ENCODE measurements at regions not wholly inside any gene's neighbourhood (a gene's known extent, or its start where the extent isn't known, plus 50 kb on each side); places are given as distances from the start of the nearest gene placed in this dataset.
A peak's percentile ranks its signal among the peaks of the same experiment; 100 is the strongest.

GRCh38 chr2:128530025-128530573 is 211.4 kb upstream of the HS6ST1 start:
- no peak for DNase-seq (ENCODE audit: low read depth, low spot score)

DNA sequence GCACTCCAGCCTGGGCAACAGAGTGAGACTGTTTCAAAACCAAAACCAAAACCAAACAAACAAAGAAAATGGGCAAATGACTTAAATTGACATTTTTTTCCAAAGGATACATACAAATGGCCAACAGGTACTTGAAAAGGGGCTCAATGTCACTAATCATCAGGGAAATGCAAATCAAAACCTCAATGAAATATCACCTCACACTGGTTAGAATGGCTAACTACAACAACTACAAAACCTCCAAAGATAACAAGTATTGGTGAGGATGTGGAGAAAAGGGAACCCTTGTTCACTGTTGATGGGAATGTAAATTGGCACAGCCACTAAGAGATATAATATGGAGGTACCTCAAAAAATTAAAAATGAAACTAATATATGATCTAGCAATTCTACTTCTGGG is 213.2 kb upstream of the HS6ST1 start:
- DNase-seq (ENCODE audit: low read depth, low spot score), result no peak

- DNase-seq (ENCODE audit: low read depth, low spot score), result no peak
Measured at GRCh38 chr2:128533101-128533500, 214.4 kb upstream of the HS6ST1 start.

GRCh38 chr2:128534688-128535392 is 216.2 kb upstream of the HS6ST1 start:
- DNase-seq (ENCODE audit: low read depth, low spot score), result no peak

- peak; percentile 77 for DNase-seq (ENCODE audit: low read depth, low spot score)
Measured at GRCh38 chr2:128535953-128536352, 217.3 kb upstream of the HS6ST1 start.

GRCh38 chr2:128536925-128537620 is 218.4 kb upstream of the HS6ST1 start:
- DNase-seq (ENCODE audit: low read depth, low spot score), result peak; percentile 94

GRCh38 chr2:128537646-128538045 is 219.0 kb upstream of the HS6ST1 start:
- no peak for DNase-seq (ENCODE audit: low read depth, low spot score)

- DNase-seq (ENCODE audit: low read depth, low spot score), result no peak
Measured at GRCh38 chr2:128538396-128538795, 219.7 kb upstream of the HS6ST1 start.

DNA sequence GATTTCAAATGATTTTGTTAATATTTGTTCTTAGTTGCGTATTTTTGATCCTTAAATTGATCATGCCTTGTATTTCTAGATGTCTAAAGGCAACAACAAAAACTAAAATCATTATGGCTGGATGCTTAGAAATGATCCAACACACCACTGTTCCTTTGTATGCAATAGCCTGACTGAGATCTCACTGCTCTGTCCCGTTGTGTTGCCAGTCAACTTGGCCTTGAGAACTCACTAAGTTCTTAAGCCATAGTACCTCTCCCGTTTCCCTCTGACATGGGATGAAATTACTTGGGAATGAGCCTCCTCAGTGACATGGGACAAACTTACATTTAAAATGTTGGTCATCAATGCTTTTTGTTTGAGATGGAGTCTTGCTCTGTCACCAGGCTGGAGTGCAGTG is 222.0 kb upstream of the HS6ST1 start:
- DNase-seq (ENCODE audit: low read depth, low spot score), result no peak

DNA sequence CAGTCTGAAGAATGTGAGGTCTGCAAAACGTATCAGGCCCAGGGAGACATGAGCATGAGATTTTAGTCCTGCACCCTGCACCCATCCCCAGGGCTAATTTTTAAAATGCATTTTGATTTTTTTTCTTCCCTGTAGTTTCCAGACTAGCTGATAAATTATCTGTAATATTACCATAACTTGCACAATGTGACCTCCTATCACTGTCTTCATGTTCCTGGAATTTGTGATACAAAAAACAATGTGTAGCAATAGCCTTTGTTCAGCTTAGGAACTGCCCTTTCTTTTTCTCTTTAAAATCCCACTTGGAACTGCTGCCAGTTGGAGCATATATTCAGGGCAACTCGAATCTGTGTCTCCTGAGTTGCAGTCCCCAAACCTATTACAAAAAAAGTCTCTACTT is 222.8 kb upstream of the HS6ST1 start:
- DNase-seq (ENCODE audit: low read depth, low spot score), result no peak

DNA sequence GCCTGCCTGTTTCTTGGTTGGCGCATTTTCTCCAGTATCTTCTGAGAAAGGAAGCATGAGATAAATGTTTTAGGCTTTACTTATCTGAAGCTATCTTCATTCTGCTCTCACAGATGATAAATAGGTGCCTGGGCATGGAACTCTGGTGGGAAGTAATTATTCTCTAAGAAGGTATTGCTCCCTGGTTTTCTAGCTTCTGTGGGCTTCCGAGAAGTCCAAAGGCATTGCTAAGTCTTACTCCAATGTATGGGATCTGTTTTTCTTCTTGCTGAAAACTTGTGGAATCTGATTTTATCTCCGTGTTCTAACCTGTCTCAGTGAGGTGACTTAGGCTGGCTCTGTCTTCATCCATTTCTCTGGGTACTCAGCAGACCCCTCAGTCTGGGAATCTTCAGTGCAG is 224.4 kb upstream of the HS6ST1 start:
- no peak for DNase-seq (ENCODE audit: low read depth, low spot score)

GRCh38 chr2:128543646-128544045 is 225.0 kb upstream of the HS6ST1 start:
- no peak for DNase-seq (ENCODE audit: low read depth, low spot score)

GRCh38 chr2:128544321-128545037 is 225.8 kb upstream of the HS6ST1 start:
- no peak for DNase-seq (ENCODE audit: low read depth, low spot score)

DNA sequence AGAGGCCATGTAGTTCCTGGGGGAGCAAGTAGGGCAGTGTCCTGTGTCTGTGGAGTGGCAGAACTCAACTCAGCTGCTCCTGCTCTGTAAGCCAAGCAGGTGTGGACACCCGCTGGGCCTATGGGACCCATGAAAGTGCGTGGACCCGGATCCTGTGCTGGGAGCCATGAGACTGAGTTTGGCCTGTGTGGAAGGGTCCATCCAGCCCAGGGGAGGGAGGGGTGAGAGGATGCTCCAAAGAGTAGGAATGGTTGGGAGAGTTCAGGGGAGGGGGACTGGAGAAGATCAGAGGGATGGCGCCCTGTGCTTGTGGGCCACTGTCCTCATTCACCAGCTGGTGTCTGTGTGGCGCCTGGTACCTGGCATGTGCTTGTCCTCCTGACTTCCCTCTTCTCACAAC is 226.4 kb upstream of the HS6ST1 start:
- DNase-seq (ENCODE audit: low read depth, low spot score), result no peak

GRCh38 chr2:128545829-128546228 is 227.2 kb upstream of the HS6ST1 start:
- no peak for DNase-seq (ENCODE audit: low read depth, low spot score)

- no peak for DNase-seq (ENCODE audit: low read depth, low spot score)
Measured at GRCh38 chr2:128547667-128548066, 229.0 kb upstream of the HS6ST1 start.

- DNase-seq (ENCODE audit: low read depth, low spot score), result no peak
Measured at GRCh38 chr2:128548461-128548891, 229.8 kb upstream of the HS6ST1 start.

GRCh38 chr2:128549094-128549493 is 230.4 kb upstream of the HS6ST1 start:
- DNase-seq (ENCODE audit: low read depth, low spot score), result no peak

DNA sequence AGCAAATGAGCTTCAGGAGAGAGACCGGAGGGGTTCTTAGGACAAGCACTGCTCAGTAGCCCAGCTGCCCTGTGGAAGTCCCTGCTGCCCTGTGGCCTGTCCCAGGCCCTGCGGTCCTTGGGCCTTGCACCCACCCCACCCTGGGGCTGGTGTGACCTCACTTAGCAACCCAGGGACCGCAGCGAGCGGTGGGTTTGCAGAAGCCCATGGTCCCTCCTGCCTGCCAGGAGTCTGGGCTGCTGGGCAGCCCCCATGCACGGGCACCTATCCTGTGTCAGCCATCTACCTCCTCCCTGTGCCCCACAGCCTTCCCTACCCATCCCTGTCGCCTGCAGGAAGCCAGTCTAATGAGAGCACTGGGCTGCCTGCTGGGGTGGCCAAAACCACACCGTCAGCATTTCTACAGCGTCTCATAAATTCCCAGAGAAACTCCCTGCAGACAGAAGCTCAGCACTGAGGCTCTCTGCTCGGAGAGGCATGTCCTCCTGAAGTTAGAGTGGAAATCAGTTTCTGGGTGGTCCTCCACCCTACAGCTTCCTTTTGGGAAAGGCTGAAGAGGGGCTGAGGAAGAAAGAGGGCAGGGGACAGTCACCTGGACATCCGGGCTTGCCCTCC is 231.1 kb upstream of the HS6ST1 start:
- peak; percentile 30 for DNase-seq (ENCODE audit: low read depth, low spot score)

- no peak for DNase-seq (ENCODE audit: low read depth, low spot score)
Measured at GRCh38 chr2:128550389-128550788, 231.7 kb upstream of the HS6ST1 start.

DNA sequence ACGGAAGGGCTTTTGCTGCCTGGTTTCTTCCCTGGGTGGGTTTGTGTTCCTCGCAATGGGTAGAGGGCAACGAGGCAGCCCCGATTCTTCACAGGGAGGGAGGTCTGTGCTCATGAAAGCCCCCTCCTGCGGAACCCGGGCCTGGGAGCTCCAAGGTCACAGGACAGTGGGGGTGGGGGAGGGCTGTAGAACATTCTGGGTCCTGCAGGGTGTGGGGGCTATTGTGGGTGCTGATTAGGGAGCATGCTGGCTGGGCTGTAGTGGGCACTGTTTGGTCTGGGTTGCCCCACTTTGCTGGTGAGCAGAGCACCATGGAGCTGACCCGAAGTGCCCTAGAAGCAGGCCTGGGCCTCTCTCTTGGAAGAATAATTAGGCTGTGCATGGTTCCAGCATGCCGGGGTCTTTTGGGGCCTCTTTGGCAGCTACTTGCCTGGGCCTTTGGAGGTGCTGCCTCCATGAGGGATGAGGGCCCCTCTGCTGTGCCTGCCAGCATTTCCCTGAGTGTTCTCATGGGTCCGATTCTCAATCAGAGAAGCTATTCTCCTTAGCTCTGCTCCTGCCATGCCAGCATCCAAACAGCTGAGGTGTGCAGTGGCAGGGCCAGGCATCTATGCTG is 232.2 kb upstream of the HS6ST1 start:
- DNase-seq (ENCODE audit: low read depth, low spot score), result no peak

GRCh38 chr2:128551435-128551834 is 232.8 kb upstream of the HS6ST1 start:
- DNase-seq (ENCODE audit: low read depth, low spot score), result no peak

All from astrocyte of the hippocampus (primary cell).